A204.1 (cell line): ENCODE measurements at regions not wholly inside any gene's neighbourhood (a gene's known extent, or its start where the extent isn't known, plus 50 kb on each side); places are given as distances from the start of the nearest gene placed in this dataset.

ENCODE experiments used
- FAIRE-seq: peaks from 2 replicates; lab custom pipeline; 2012; peaks lifted over from hg19 to GRCh38; lab: Jason Lieb, UNC

DNA sequence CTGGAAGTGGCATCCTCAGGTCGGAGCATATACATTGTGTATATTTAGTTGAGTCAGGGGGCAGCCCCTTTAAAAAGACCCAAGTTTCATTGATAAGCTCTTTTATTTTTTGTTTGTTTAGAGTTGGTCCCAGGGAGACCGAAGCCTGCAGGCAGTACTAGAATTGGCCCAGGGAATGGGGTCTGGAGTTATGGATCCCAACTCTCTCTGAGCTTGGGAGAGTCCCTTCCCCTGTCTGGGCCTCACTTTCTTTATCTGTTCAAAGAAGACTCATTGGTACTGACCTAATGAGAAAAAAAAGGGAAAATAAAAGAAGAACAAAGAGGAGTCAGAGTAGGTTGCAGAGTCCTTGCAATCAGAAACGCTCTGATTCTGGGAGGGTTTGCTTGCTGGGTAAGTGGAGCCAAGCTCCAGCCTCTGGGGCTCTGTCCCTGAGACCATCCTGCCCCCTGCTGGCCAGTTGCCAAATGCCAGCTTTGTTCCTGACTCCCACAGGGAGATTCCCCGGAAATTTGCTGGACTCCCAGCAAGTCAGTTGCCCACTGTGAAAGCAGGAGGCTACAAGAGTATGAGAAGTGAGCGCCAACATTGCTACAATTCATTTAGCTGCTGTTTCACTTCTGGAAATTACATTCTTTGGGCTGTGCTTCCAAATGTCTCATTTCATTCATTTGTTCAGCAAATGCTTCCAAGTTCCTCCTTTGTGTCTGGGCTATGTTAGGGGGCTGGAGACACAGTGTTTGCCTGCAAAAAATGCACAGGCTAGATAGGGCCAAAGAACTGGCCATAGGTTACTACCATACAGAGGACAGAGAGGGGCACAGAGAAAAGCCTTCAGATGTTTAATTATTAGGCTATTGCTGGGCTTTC, 156.2 kb downstream of the MELK start:
- FAIRE-seq, result peak; percentile 79

DNA sequence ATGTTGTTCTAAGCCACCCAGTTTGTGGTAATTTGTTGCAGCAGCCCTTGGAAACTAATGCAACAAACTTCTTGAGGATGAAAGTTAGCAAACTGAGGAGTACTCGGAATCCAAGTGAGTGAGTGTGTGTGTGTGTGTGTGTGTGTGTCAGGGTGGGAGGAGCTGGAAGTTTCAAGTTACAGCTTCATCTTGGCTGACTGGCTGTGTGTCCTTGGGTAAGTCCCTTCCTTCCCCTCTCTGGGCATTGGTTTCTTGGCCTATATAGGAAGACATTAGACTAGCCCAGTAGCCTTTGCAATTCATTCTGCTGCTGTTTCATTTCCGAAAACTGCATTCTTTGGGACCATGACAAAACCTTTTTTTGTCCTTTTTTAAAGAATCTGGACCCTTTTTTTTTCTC, 157.2 kb downstream of the MELK start:
- no peak for FAIRE-seq

DNA sequence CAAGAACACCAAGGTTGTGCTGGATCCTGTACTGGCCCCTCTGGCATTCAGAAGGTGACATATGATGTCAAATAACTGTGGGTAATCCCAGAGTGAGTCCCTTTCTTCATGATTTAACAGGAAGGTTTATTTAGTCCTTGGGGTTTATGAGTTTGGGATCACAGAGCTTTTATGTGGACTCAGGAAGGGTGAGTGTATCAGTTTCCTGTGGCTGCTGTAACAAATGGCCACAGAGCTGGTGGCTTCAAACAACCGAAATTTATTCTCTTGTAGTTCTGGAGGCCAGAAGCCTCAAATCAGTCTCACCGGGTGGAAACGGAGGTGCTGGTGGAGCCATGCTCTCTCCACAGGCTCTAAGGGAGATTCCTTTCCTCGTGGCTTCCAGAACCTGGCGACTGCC, 157.7 kb downstream of the MELK start:
- no peak for FAIRE-seq

- FAIRE-seq, result no peak
Measured at GRCh38 chr9:36731068-36731956, 158.6 kb downstream of the MELK start.

GRCh38 chr9:36734737-36735136, 162.0 kb downstream of the MELK start:
- FAIRE-seq, result no peak

DNA sequence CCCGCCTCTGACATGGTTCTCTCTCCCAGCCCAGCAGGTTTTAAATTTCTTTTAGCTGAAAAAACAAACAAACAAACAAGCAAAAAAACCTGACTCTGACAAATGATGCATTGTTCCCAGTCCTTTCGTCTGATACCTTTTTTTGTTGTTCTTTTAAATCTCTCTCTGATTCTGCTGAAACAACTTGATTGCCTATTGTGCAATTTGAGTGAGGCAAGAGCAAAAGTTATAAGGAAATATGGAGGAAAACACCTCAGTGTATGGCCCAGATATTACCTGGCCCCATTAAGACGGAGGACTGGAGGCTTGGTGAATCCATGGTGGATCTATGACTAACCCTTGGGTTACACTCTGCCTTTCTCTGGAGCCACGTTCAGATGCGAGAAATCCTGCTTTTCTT, 164.0 kb downstream of the MELK start:
- no peak for FAIRE-seq

- no peak for FAIRE-seq
Measured at GRCh38 chr9:36738318-36738976, 165.8 kb downstream of the MELK start.

- FAIRE-seq, result no peak
Measured at GRCh38 chr9:36739373-36740116, 166.8 kb downstream of the MELK start.

DNA sequence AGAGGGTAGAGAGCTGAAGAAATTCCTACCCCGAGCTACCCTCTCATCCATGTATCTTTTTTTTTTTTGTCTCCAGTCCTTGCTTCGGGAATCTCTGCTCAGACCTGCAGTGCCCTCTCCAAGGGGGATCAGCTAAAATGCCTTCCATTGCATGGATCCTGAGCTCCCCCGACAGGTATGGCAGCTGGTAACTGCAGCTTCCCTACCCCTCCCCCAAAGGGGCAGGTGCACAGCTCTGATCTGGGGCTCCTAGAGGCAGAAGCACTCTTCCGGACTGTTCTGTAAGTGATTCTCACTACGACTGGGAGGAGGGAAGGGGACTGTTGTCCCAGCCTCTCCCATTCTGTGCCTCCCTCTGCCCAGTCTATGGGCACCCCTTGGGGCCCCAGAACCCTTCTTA, 169.6 kb downstream of the MELK start:
- no peak for FAIRE-seq

DNA sequence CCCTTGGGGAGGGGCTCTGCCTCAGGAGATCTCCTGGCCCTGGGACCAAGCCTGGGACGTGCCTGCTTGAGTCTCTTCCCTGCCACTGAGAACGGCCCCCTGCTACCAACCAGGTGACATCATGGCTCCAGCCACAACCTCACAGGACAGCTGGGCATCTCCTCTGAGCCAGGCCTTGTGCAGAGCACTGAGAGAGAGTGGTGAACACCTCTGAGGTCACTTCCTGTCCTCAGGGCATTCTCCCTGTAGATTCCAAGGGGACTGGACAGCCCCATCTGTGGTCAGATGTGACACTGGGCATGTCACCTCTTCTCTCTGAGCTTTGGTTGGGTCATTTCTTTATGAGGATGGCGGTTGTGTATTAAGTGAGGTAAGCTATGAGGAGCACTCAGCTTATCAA, 172.0 kb downstream of the MELK start:
- no peak for FAIRE-seq

- no peak for FAIRE-seq
Measured at GRCh38 chr9:36745977-36746376, 173.3 kb downstream of the MELK start.

- FAIRE-seq, result no peak
Measured at GRCh38 chr9:36746415-36746814, 173.7 kb downstream of the MELK start.

DNA sequence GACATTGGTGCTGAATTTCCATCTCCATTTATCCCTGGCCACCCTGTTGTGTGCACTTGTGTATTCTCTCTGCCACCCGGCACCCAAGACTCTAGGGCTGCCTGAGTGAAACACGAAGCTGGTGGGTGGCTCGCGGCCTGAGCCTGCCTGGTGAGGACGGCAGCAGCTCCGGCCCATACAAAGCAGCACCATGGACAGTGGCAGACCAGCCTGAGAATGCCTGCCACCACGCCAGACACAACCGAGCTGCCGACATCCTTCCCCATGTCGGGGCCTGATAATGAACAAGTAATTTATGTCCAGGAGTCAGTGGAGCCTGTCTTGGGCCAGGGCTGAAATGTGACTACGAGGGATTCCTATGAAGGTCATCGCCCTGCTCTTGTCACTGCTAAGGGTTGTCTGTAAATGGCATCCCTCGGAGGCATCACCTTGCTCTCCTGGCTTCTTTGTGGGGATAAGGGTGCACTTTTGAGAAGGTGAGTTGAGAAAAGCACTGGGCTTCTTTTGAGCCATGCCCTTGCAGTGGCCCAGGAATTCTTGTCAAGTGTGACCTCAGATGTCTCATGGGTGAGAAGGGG, 175.7 kb downstream of the MELK start:
- FAIRE-seq, result no peak

- FAIRE-seq, result no peak
Measured at GRCh38 chr9:36749461-36749860, 176.8 kb downstream of the MELK start.

DNA sequence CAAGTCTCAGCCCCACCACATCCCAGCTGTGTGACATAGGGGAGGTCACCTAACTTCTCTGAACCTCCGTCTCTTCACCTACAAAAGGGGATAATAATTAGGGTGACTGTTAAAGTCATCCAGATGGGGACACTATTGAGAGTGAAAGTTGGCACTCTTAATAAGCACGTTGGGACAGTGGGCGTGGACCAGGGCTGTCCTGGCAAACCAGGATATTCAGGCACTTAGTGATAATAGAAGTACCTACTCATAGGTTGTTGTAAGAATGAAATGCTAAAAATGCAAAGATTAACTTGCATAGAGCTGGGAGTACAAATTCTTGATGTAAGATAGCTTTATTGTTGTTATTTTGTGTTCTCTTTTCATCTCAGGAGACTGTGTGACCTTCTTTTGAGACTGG, 177.9 kb downstream of the MELK start:
- FAIRE-seq, result no peak

DNA sequence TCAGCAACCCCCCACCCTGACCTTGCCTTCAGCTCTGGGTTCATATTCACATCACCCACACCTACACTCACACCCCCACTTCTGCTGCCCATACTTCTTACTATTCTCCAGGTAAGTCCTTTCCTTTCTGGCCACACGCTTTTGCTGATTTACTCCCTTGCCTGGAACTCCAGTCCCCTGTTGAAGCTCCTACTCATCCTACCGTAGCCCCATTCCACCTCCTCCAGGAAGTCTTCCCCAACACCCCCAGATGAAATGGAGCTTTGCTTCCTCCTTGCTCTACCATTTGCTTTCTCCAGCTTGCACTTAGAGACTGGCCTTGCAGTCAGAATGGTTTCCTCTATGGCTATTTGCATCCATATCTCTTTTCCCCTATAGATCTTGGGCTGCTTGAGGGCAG, 182.3 kb downstream of the MELK start:
- no peak for FAIRE-seq

- FAIRE-seq, result no peak
Measured at GRCh38 chr9:36759141-36759540, 186.4 kb downstream of the MELK start.

DNA sequence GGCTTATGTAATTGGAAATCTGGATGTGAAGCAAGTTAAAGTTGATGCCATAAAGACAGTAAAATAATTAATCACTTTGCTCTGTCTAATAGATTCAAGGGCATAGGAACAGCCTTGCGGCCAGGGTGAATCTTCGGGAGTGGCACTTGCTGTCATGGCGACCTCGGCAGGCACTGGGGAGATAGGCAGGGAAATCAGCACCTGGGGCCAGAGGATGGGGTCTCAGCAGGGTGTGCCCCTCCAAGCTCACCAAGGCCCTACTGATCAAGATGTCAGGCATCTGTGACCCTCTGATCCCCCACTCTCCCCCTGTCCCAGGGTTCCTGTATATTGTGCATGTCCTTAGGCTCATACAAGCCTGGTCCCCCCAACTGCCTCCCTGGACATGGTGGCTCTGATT, 187.3 kb downstream of the MELK start:
- FAIRE-seq, result no peak

GRCh38 chr9:36760667-36761420, 188.1 kb downstream of the MELK start:
- no peak for FAIRE-seq

GRCh38 chr9:36762958-36763357, 190.3 kb downstream of the MELK start:
- no peak for FAIRE-seq

GRCh38 chr9:36763778-36764177, 191.1 kb downstream of the MELK start:
- no peak for FAIRE-seq
